ENCODE measurements at regions not wholly inside any gene's neighbourhood (a gene's known extent, or its start where the extent isn't known, plus 50 kb on each side); places are given as distances from the start of the nearest gene placed in this dataset.

DNA sequence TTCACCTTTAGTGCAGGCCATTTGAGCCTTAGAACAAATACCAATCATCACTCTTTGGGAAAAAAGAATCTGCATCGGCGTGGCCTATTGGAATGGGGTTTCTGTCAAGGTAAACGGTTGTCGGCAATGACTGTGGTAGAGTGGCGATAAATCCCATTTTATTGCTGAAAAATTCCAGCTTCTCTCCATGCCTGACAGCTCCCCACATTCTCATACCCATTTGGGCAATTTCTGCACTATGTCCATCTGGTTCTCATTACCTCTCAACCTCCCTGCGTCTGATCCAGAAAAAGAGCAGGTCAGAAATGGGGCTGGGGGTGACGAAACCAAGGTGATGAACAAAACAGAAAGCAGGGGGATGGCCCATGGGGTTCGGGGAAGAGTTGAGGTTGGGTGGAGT lies 254.0 kb downstream of the MEIS1 start:
- intact Hi-C loops (cut with micrococcal nuclease; ENCODE audit: unreplicated experiment), result no loop called here
- no TSS peak for BruUV-seq (replicated peaks)
- Histone ChIP-seq H3K36me3 (ENCODE audit: control insufficient read depth, insufficient read depth, low read length) (no peaks in the 10 kb centered on the region), H3K9me3 (ENCODE audit: control insufficient read depth, insufficient read depth, low read depth, low read length) (no peaks in the 10 kb centered on the region), H3K4me1 (ENCODE audit: control insufficient read depth, insufficient read depth, low read length) (no peaks in the 10 kb centered on the region), H3K4me3 (ENCODE audit: low read depth in 2 of 2, low read length in 2 of 2) (no peak overlapping the region), H3K27ac (ENCODE audit: low read length) (no peak overlapping the region), H3K27me3 (ENCODE audit: control insufficient read depth, insufficient read depth, low read length) (no peaks in the 10 kb centered on the region; the same call in 1 of the 2 replicates)
- in situ Hi-C loops (cut with HindIII; ENCODE audit: low pct_unique_long_range_greater_than_20kb, low sequenced_read_pairs), result no loop called here
- DNase-seq (ENCODE audit: low read depth, low spot score) (no peak), ATAC-seq (no peak)
- POLR2A ChIA-PET, result no interaction called here
- CTCF ChIA-PET, result no interaction called here
- TF ChIP-seq POLR2AphosphoS5 (IDR thresholded peaks at IDR 0.05; ENCODE audit: low read depth, low read length) (no peak), TCF7L2 (IDR thresholded peaks at IDR 0.05; ENCODE audit: low read depth, low read length) (no peak), SIN3A (IDR thresholded peaks at IDR 0.05; ENCODE audit: borderline replicate concordance, insufficient read depth, low read depth, low read length) (no peak)
- TF ChIP-seq, protein P1, sequence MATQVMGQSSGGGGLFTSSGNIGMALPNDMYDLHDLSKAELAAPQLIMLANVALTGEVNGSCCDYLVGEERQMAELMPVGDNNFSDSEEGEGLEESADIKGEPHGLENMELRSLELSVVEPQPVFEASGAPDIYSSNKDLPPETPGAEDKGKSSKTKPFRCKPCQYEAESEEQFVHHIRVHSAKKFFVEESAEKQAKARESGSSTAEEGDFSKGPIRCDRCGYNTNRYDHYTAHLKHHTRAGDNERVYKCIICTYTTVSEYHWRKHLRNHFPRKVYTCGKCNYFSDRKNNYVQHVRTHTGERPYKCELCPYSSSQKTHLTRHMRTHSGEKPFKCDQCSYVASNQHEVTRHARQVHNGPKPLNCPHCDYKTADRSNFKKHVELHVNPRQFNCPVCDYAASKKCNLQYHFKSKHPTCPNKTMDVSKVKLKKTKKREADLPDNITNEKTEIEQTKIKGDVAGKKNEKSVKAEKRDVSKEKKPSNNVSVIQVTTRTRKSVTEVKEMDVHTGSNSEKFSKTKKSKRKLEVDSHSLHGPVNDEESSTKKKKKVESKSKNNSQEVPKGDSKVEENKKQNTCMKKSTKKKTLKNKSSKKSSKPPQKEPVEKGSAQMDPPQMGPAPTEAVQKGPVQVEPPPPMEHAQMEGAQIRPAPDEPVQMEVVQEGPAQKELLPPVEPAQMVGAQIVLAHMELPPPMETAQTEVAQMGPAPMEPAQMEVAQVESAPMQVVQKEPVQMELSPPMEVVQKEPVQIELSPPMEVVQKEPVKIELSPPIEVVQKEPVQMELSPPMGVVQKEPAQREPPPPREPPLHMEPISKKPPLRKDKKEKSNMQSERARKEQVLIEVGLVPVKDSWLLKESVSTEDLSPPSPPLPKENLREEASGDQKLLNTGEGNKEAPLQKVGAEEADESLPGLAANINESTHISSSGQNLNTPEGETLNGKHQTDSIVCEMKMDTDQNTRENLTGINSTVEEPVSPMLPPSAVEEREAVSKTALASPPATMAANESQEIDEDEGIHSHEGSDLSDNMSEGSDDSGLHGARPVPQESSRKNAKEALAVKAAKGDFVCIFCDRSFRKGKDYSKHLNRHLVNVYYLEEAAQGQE (IDR thresholded peaks at IDR 0.05; ENCODE audit: insufficient read depth in 1 of 2, low read depth in 2 of 2, low read length in 1 of 2), result no peak
- TF ChIP-seq, protein P2, sequence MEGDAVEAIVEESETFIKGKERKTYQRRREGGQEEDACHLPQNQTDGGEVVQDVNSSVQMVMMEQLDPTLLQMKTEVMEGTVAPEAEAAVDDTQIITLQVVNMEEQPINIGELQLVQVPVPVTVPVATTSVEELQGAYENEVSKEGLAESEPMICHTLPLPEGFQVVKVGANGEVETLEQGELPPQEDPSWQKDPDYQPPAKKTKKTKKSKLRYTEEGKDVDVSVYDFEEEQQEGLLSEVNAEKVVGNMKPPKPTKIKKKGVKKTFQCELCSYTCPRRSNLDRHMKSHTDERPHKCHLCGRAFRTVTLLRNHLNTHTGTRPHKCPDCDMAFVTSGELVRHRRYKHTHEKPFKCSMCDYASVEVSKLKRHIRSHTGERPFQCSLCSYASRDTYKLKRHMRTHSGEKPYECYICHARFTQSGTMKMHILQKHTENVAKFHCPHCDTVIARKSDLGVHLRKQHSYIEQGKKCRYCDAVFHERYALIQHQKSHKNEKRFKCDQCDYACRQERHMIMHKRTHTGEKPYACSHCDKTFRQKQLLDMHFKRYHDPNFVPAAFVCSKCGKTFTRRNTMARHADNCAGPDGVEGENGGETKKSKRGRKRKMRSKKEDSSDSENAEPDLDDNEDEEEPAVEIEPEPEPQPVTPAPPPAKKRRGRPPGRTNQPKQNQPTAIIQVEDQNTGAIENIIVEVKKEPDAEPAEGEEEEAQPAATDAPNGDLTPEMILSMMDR (IDR thresholded peaks at IDR 0.05), result no peak

DNA sequence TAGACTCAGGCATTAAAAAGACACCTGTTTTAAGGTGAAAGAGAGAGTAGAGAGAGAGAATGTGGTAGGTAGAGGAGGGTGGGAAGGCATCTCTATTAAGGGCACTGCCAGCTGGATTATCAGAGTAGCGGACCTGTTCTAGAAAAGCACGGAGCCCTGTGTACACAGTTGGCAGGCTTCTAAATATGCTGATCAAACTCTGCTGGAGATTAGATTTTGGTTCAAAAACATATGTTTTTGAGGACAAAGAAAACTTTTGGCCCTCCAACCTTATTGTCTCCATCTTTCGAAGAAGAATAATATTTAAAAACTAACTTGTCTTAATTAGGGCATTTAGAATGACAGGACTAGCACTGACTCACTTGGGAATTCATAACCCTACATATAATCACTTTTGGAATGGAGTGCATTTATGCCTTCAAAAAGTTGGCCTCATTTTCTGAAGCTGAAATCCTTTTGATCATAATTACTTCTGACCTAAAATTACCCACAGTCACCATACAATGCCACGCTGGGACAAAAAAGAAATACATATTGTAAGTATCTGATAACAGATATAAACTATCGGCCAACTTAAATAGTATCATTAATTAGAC lies 254.6 kb downstream of the MEIS1 start:
- CTCF ChIA-PET, result no interaction called here
- Histone ChIP-seq H3K4me3 (ENCODE audit: low read depth in 2 of 2, low read length in 2 of 2) (no peak overlapping the region), H3K4me1 (ENCODE audit: control insufficient read depth, insufficient read depth, low read length) (no peaks in the 10 kb centered on the region), H3K27me3 (ENCODE audit: control insufficient read depth, insufficient read depth, low read length) (no peaks in the 10 kb centered on the region; the same call in 1 of the 2 replicates), H3K36me3 (ENCODE audit: control insufficient read depth, insufficient read depth, low read length) (no peaks in the 10 kb centered on the region), H3K9me3 (ENCODE audit: control insufficient read depth, insufficient read depth, low read depth, low read length) (no peaks in the 10 kb centered on the region), H3K27ac (ENCODE audit: low read length) (no peak overlapping the region)
- BruUV-seq (replicated peaks), result no TSS peak
- TF ChIP-seq POLR2AphosphoS5 (IDR thresholded peaks at IDR 0.05; ENCODE audit: low read depth, low read length) (no peak), SIN3A (IDR thresholded peaks at IDR 0.05; ENCODE audit: borderline replicate concordance, insufficient read depth, low read depth, low read length) (no peak)
- TF ChIP-seq, protein P2 (IDR thresholded peaks at IDR 0.05), result no peak
- TF ChIP-seq, protein P1 (IDR thresholded peaks at IDR 0.05; ENCODE audit: insufficient read depth in 1 of 2, low read depth in 2 of 2, low read length in 1 of 2), result no peak
- DNase-seq (ENCODE audit: low read depth, low spot score) (no peak), ATAC-seq (no peak)
- in situ Hi-C loops (cut with HindIII; ENCODE audit: low pct_unique_long_range_greater_than_20kb, low sequenced_read_pairs), result no loop called here
- POLR2A ChIA-PET, result no interaction called here
- intact Hi-C loops (cut with micrococcal nuclease; ENCODE audit: unreplicated experiment), result no loop called here
